ENCODE measurements at regions not wholly inside any gene's neighbourhood (a gene's known extent, or its start where the extent isn't known, plus 50 kb on each side); places are given as distances from the start of the nearest gene placed in this dataset.

DNA sequence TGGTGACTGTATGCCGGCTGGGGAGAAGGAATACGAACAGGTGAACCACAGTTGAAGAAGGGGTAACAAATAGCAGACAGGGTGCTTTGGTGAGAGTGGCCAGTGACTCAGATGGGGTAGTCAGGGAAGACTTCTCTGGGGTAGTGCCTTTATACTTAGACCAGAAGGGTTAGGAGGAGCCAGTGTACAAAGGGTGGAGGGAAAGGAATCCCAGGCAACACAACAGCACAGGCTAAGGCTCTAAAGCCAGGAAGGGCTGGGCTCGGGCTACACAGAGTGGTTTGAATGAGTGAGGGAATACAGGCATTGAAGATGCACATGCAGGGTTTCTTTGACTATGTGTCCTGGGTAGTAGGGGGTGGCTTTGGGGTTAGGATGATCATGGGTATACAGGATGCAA is 70.6 kb upstream of the CXCL14 start:
- no peak for TF ChIP-seq POLR2AphosphoS5 (IDR thresholded peaks at IDR 0.05)
- TF ChIP-seq POLR2A (IDR thresholded peaks at IDR 0.05; ENCODE audit: low read depth) = no peak
